ENCODE measurements at regions not wholly inside any gene's neighbourhood (a gene's known extent, or its start where the extent isn't known, plus 50 kb on each side); places are given as distances from the start of the nearest gene placed in this dataset.
"Not testable (repeated sequence)": the region's sequence is repeated elsewhere in the genome, so short reads cannot be mapped to it uniquely, and the experiment has no call there.

DNA sequence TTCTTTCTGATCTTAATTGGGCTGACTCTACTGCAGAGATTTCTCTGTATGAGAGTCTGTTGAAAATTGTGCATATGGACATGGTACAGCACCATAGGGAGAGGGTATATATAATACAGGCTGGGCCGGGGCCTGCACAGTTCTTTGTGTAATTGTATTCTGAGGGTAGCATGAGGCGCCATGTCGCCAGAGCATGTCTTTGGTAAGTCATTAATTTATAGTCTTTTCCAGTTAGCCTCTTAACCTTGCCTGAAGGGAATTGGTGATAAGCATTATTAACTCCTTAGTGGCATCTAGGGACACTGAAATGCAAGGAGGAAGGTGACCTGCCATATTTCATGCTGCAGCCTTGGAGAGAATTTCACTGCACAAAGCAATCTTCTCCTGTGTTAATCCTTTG lies 569.9 kb downstream of the TMTC2 start:
- intact Hi-C loops (cut with DNase I) = no loop called here
- ATAC-seq (no peak), DNase-seq (ENCODE audit: missing footprints) (no peak)

DNA sequence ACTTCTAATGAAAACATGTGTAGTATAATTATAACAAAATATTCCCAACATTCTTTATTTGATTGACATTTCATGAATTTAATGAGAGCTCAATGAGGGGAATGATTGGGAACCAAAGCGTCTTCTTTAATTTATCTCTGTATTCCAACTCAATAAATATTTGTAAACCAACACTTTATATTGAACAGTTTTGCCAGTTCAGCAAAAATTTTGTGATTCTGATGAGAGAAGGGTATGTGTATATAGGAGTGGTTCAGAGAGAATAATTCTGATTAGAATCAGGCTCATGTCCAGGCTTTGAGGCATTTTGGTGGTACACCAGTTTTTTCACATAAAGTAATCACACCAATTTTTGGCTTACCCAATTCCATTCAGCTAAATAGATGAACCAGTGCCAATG lies 564.2 kb downstream of the TMTC2 start:
- no peak for DNase-seq (ENCODE audit: missing footprints)
- ATAC-seq = no peak
- intact Hi-C loops (cut with DNase I) = no loop called here

DNA sequence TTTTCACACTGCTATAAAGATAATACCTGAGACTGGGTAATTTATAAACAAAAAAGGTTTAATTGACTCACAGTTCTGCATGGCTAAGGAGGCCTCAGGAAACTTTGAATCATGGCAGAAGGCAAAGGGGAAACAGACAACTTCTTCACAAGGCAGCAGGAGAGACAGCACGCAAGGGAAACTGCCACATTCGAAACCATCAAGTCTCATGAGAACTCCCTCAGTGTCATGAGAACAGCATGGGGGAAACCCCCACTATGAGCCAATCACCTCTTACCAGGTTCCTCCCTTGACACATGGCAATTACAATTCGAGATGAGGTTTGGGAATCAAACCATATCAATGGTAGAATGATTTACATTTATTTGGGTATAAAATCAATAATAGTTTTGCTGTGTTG lies 558.5 kb downstream of the TMTC2 start:
- intact Hi-C loops (cut with DNase I) = no loop called here
- ATAC-seq (no peak), DNase-seq (ENCODE audit: missing footprints) (no peak)

DNA sequence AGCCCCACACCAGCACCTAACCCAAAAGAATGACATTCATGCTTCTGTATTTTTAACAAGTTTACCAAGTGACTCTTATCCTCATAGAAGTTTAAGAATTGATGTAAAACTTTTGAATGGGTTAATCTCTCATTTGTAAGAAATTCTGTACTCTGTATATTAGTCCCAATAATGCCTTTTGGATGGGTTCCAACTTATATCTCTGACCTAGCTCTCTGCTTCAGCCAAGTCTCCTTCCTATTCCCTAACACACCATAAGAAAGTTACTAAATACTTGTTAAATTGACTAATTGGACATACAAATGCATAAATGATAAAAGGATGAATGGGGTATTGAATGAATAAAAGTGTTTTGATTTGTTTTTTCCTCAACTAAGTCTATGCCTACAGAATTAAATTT lies 557.3 kb downstream of the TMTC2 start:
- DNase-seq (ENCODE audit: missing footprints) (no peak), ATAC-seq (no peak)
- intact Hi-C loops (cut with DNase I) = no loop called here

DNA sequence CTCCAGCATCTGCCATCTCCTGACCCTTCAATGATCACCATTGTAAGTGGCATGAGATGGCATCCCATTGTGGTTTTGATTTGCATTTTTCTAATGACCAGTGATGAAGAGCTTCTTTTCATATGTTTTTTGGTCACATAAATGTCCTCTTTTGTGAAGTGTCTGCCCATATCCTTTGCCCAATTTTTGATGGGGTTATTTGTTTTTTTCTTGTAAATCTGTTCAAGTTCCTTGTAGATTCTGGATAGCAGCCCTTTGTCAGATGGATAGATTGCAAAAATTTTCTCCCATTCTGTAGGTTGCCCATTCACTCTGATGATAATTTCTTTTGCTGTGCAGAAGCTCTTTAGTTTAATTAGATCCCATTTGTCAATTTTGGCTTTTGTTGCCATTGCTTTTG lies 547.3 kb downstream of the TMTC2 start:
- DNase-seq (ENCODE audit: missing footprints); intact Hi-C loops (cut with DNase I); ATAC-seq: not testable (repeated sequence)

DNA sequence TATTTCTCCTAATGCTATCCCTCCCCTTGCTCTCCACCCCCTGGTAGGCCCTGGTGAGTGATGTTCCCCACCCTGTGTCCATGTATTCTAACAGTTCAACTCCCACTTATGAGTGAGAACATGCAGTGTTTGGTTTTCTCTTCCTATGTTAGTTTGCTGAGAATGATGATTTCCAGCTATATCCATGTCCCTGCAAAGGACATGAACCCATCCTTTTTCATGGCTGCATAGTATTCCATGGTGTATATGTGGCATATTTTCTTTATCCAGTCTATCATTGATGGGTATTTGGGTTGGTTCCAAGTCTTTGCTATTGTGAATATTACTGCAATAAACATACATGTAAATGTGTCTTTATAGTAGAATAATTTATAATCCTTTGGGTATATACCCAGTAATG lies 540.3 kb downstream of the TMTC2 start:
- ATAC-seq; intact Hi-C loops (cut with DNase I); DNase-seq (ENCODE audit: missing footprints): not testable (repeated sequence)

DNA sequence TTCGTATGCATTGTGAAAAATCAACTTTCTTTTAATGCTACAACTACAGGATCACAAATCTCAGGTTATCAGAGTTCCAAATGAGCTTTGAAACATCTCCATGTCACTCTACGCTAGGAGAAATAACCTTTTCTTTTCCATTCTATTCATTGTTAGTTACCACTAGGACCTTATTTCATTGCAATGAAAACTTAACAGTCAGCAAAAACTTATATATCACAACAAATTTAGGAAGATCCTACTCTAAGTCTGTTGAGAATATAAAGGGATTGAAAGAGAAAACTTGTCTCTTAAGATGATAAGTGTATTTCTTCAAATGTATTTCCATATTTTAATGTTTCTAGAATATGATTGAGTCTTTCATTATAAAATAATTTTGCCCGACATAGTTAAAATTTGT lies 539.1 kb downstream of the TMTC2 start:
- ATAC-seq (no peak), DNase-seq (ENCODE audit: missing footprints) (no peak)
- intact Hi-C loops (cut with DNase I) = no loop called here

DNA sequence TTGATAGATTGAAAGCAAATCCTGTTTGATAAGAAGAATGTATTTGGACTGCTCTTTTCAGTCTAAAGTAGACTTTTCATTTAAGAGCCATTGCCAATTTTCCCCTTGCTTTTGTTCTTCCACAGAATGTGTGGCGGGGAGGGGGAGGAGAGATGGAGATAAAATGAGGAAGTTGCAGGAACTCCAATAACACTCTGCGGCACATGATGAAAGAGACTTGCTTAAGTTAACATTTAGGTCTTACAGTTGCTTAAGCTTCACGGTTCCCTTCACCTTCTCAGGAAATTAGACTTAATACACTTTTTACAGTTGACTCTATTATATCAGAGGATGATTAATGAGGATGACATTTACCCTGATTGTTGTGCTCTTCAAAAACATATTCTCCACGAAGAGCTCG lies 537.3 kb downstream of the TMTC2 start:
- DNase-seq (ENCODE audit: missing footprints) = no peak
- no peak for ATAC-seq
- intact Hi-C loops (cut with DNase I) = no loop called here

DNA sequence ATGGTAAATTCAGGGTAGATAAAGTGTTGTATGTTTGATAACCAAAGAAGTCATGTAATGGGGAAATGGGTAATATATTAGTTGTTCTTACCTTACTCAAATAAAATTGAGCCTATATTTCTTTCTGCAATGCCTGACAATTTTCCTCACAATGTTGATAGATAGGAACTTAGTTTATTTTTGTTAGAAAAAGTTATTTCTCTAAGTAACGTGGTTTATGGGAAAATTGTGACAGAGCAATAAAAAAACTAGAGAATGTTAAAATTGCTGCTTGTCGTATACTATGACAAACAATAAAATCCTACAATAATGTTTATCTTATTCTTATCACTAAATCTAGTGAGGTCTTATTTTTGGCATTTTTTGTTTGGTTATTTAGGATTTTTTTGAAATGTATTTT lies 534.1 kb downstream of the TMTC2 start:
- ATAC-seq (no peak), DNase-seq (ENCODE audit: missing footprints) (no peak)
- intact Hi-C loops (cut with DNase I) = no loop called here

DNA sequence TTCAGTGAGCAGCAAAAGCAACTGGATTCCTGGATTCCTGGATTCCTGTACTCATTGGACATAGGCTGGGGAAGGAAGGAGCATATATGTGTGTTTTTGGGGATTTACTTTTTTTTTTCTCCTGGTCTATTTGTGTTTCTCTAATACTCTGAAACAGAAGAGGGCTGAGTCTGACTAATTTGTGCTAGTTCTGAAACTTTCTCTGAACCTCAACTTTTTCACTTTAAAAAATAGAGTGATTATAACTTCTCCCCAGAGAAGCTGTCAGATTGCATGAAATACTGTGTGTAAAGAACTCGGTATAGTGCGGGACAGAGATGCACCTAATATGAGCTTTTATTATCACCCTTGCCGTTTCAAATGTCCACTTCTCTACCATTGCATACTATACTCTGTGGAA lies 529.5 kb downstream of the TMTC2 start:
- intact Hi-C loops (cut with DNase I) = no loop called here
- DNase-seq (ENCODE audit: missing footprints) = no peak
- ATAC-seq = no peak

DNA sequence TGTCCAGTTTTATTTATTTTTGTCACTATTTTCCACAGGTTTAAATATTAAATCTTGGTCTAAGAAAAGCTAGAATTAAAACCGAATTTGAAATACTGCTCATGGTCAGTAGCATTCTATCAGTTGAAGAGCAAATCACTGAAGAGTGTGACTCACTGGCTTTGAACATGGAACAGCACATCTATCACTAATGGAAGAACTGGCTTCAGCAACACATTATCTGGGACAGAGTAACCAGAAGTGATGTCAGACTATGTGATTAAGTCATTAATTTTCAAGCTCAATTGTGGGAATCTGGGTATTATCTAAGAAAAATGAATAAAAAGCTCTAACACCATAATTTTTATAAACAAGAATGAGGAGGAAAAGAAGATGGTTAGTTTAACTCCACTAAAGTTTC lies 527.5 kb downstream of the TMTC2 start:
- intact Hi-C loops (cut with DNase I) = no loop called here
- ATAC-seq (no peak), DNase-seq (ENCODE audit: missing footprints) (no peak)

DNA sequence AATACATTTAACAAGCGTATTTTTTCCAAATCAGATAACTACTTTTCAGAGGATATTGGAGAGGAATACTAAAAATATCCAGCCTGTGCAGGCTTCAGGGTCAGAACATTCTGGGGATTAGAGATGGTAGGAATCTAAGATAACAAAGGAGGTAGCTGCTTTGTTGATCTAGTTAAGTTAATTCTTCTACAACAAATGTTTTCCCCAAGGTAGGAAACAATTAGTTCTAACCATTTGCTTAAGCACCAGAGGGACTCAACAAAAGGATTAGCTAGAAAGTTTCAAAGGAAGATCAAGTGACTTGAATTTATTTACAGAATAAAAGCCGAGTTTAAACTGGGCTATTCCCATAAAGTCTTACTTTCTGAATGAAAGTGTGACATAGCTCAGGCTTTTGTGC lies 524.2 kb downstream of the TMTC2 start:
- ATAC-seq (no peak), DNase-seq (ENCODE audit: missing footprints) (no peak)
- intact Hi-C loops (cut with DNase I) = no loop called here

DNA sequence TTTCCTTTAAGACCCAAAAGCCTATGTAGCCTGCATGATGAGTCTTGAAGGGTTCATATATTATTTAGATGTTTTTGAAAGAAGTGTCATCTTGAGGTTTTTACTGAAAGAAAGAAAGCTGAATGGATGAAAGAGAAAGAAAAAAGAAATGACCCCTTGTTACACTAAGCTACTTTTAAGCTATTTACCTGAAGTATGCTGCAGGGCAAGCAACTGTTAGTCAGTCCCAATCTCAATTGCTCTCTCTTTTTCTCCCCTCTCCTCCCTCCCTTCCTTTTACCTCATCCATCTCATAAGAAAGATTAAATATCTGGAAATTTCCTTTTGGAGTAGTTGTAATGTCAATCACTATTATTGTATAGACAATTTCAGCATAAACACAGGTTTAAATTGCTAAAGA lies 512.4 kb downstream of the TMTC2 start:
- ATAC-seq = no peak
- DNase-seq (ENCODE audit: missing footprints) = no peak
- intact Hi-C loops (cut with DNase I) = no loop called here

DNA sequence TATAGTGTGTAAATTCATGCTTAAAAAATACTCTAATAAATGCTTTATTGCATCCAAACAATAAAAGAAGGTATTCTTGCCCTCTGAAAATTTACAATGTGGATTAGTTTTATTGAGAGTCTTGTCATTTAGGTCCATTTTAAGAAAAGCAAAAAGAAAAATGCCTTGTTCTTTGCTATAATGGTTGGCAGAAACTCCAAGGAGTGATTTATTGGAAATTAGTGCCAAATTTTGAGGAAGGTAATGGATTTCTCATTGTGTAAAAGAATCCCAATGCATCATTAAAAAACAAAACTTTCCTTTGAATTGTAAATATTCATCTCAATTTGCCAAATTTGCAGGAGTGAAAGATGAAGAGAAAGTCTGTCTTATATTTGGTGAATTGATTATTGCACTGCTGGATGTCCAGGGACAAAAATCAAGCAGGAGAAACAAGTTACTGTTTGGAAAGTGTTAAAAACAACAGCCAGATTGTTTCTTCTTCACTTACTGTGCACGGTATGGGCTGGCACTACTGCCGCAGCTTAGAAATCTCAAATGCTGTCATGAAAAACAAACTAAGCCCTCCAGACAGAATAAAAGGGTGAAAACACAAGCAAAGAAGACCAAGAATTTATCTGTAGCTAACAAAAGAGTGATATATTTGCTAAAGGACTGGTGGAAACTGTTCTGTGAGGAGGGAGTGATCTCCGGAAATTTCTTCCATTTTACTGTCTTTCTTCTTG lies 511.7 kb downstream of the TMTC2 start:
- ATAC-seq = no peak
- intact Hi-C loops (cut with DNase I) = no loop called here

DNA sequence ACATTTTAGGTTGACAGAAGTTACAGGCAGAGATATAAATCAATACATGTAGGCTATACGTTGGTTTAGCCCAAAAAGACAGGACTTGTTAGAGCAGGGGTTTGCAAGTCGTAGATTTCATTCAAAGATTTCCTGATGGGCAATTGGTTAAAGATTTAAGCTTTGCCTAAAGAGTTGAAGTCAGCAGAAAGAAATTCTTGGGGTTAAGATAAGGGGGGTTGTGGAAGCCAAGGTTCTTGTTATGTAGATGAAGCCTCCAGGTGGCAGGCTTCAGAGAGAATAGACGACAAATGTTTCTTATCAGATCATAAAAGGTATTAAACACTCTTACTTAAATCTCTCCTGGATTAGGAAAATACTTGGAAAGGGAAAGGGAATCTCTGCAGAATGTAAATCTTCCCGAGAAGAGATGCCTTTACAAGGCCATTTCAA lies 510.8 kb downstream of the TMTC2 start:
- DNase-seq (ENCODE audit: missing footprints) = no peak
- no peak for ATAC-seq
- intact Hi-C loops (cut with DNase I) = no loop called here

More for the DNA sequence above, 511.7 kb downstream of the TMTC2 start:
- no peak for DNase-seq (ENCODE audit: missing footprints)

DNA sequence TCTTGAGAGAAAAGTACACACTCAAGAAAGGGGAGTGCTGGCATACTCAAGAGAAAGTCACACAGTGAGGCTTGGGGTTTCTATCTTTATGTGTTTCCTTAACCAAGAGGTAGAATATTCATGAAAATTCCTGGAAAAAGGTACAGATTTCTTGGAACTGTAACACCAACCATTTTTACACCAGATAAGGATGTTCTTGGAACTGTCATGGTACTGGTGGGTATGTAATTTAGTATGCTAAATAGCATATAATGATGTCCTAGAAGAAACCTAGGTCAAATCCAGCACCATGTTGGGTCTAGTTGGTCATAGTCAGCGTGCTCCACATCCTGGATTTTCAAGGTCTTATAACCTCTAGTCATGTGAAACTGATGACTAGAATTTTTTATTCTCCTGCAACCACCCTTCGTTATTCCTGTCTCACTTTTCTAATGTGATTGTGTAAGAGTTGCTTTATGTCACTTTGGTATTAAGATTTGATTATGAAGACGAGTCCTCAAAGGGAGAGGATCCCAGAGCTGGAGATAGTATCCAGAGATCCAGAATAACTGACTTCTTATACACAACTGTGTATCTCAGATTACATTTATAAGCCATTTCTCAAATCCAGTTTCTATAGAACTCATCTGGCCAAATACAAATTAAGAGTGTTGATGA lies 510.1 kb downstream of the TMTC2 start:
- no peak for DNase-seq (ENCODE audit: missing footprints)
- no peak for ATAC-seq
- intact Hi-C loops (cut with DNase I) = no loop called here

DNA sequence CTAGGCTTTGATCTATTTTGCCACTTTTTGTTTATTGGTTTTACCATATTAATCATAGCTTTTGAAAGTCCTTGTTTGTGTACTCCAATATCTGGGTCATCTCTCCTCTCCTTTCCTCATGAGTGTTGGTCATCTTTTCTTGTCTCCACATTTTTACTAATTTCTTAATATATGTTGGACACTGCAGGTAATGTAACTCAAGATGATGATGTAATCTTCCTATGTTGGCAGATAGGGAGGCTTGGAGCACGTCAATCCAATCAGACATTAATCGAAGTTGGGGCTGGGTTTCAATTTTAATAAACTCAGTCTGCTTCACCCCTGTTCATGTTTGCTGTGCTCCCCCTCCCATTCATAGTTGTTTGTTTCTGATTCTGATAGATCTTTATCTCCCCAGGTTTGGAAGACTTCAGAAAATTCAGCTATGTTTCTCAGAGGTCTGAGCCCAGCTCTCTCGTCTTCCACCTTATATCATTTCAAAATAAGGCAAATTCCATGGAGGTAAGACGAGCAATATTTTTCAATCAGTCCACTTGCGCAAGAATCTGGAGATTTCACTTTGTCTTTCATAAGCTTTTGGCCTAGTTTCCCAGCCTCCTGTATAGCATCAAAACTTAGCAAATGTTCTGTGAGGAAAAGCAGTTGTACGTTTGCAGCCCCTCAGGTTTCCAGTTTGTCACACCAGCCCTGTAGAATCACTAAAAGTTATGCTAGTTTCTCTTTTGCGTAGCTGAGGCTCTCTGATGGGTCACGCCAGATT lies 504.1 kb downstream of the TMTC2 start:
- ATAC-seq (no peak), DNase-seq (ENCODE audit: missing footprints) (no peak)
- intact Hi-C loops (cut with DNase I) = no loop called here

DNA sequence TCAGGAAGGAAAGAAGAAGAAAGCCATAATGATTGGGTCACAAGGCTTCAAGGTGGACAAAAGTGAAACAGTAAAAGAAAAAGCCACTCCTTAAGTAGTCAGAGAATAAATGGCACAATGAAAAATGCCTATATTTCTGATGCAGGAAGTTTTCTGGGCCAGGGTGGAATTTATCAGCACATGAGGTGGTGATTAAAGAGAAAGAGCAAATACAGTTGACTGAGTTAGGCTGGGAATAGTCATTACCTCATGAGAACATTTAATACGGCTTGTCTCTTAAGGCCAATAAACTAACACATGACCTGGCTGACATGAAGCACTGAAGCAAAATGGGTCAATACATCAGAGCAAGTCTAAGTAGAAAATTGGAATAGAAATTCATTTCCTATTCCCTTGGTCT lies 499.7 kb downstream of the TMTC2 start:
- no peak for DNase-seq (ENCODE audit: missing footprints)
- no peak for ATAC-seq
- intact Hi-C loops (cut with DNase I) = no loop called here

DNA sequence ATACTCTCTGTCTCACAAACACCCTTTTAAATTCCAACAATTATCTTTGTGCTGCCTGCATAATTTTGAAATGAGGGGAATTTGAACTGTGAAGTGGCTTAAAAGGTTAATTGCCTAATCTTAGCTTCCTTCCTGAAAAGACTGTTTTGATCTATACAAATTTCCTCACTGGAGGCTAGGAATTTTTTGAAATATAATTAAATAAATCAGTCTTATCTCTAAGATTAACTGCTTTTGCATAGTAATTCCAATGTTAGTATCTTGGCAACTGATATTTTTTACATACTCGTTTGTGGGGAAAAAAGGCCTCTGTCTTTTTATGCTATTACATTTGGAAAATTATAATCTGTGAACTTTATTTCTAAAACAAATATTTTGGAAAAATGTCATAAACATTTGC lies 498.5 kb downstream of the TMTC2 start:
- intact Hi-C loops (cut with DNase I) = no loop called here
- ATAC-seq (no peak), DNase-seq (ENCODE audit: missing footprints) (no peak)

All from Right ventricle myocardium inferior (tissue), 1 donor.